ENCODE measurements at regions not wholly inside any gene's neighbourhood (a gene's known extent, or its start where the extent isn't known, plus 50 kb on each side); places are given as distances from the start of the nearest gene placed in this dataset.
A peak's percentile ranks its signal among the peaks of the same experiment; 100 is the strongest.

GRCh38 chr6:3999800-4000661 is 78.9 kb downstream of the FAM217A start:
- H3K4me3 Mint-ChIP-seq, result no peak overlapping the region
- DNase-seq (ENCODE audit: low spot score in 2 of 2), result no peak
- no peaks in the 10 kb centered on the region for H3K9me3 Mint-ChIP-seq
- ATAC-seq (replicated peaks; ENCODE audit: extremely low read depth, poor library complexity, severe bottlenecking), result no peak
- peaks cover 20% of the 10 kb centered on the region for H3K4me1 Mint-ChIP-seq
- H3K27me3 Mint-ChIP-seq, result no peaks in the 10 kb centered on the region
- H3K36me3 Mint-ChIP-seq (ENCODE audit: insufficient read depth), result peaks cover 6% of the 10 kb centered on the region
- no peak overlapping the region for H3K27ac Mint-ChIP-seq (ENCODE audit: low read depth)

DNA sequence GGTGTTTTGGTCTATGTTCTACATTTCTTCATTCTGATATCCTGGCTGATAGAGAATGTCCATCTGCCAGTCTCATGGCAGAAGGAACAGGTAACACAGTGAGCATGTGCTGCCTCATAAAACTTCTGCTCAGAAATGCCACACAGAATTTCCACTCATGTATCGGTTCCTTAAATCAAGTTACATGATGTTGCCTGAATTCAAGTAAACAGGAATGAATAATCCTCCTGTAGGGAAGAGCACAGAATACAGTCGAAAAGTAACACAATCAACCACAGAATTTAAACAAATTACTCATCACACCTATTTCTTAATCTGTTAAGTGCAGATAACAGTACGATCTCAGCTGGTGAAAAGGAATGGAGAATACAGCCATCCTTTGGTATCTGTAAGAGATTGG is 74.7 kb downstream of the FAM217A start:
- Mint-ChIP-seq H3K27ac (ENCODE audit: low read depth) (no peak overlapping the region), H3K9me3 (no peaks in the 10 kb centered on the region), H3K36me3 (ENCODE audit: insufficient read depth) (peaks cover 9% of the 10 kb centered on the region), H3K4me1 (peaks cover 20% of the 10 kb centered on the region), H3K4me3 (no peak overlapping the region), H3K27me3 (no peaks in the 10 kb centered on the region)
- ATAC-seq (replicated peaks; ENCODE audit: extremely low read depth, poor library complexity, severe bottlenecking), result no peak
- no peak for DNase-seq (ENCODE audit: low spot score in 2 of 2)

DNA sequence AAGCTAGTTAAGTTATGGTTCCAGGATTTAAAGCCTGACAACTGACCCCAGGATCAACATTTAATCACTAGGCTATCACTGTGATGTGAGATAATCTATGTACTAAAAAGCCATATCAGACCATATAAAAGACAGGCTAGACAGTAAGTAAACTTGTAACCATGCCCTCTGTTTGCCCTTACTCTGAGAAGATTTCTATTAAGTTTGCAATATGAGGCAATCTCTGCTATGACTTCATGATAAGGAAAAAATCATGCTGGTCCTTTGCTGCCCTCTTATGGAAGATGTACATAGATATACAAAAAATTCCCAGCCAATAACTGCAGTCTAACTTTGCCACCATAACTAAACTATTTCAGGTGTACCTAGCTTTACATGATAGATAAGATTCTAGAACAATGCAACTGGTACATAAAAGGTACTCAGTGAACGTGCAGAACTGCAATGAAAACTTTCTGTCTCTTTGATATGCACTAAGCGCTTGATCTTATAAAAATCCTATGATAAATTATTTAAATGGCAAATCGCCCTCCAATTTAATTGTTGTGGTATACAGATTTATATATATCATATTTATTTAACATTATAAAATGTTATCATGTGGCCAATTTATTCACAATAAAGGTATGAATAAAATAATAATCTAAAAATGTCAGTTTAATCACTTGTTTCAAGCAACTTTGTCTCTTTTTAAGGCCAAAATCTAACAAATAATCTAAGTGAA is 70.5 kb downstream of the FAM217A start:
- Mint-ChIP-seq H3K27me3 (no peaks in the 10 kb centered on the region), H3K4me1 (peaks cover 47% of the 10 kb centered on the region), H3K27ac (ENCODE audit: low read depth) (no peak overlapping the region), H3K9me3 (no peaks in the 10 kb centered on the region), H3K36me3 (ENCODE audit: insufficient read depth) (peaks cover 9% of the 10 kb centered on the region), H3K4me3 (no peak overlapping the region)
- no peak for DNase-seq (ENCODE audit: low spot score in 2 of 2)
- peak; percentile 57 for ATAC-seq (replicated peaks; ENCODE audit: extremely low read depth, poor library complexity, severe bottlenecking)

DNA sequence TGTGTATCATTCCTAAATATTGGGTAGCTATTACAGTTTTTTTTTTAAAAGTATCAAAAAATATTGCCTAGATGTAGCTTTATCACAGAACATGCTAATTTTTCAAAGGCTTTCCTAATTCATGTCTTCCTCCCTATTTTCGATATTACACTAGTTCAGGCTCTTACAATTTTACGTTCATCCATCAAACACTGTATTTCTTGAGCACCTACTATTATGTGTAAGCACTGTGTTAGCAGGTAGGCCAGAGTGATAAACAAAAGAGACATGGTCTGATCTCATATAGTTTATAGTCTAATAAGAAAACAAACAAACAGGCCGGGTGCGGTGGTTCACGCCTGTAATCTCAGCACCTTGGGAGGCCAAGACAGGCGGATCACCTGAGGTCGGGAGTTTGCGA is 69.5 kb downstream of the FAM217A start:
- ATAC-seq (replicated peaks; ENCODE audit: extremely low read depth, poor library complexity, severe bottlenecking), result no peak
- Mint-ChIP-seq H3K4me3 (no peak overlapping the region), H3K4me1 (peaks cover 47% of the 10 kb centered on the region), H3K27ac (ENCODE audit: low read depth) (peak overlapping the region; percentile 63), H3K9me3 (no peaks in the 10 kb centered on the region), H3K36me3 (ENCODE audit: insufficient read depth) (peaks cover 10% of the 10 kb centered on the region), H3K27me3 (no peaks in the 10 kb centered on the region)
- DNase-seq (ENCODE audit: low spot score in 2 of 2), result no peak

- Mint-ChIP-seq H3K4me1 (peaks cover 50% of the 10 kb centered on the region), H3K4me3 (no peak overlapping the region), H3K27ac (ENCODE audit: low read depth) (peak overlapping the region; percentile 63)
These were observed 68.9 kb downstream of the FAM217A start for GRCh38 chr6:4010048-4010447.

GRCh38 chr6:4010689-4011090 is 68.2 kb downstream of the FAM217A start:
- no peaks in the 10 kb centered on the region for H3K9me3 Mint-ChIP-seq
- peaks cover 13% of the 10 kb centered on the region for H3K36me3 Mint-ChIP-seq (ENCODE audit: insufficient read depth)
- no peaks in the 10 kb centered on the region for H3K27me3 Mint-ChIP-seq
- H3K4me1 Mint-ChIP-seq, result peaks cover 56% of the 10 kb centered on the region
- H3K4me3 Mint-ChIP-seq, result peak overlapping the region; percentile 40
- peak overlapping the region; percentile 80 for H3K27ac Mint-ChIP-seq (ENCODE audit: low read depth)
- peak; percentile 83 for ATAC-seq (replicated peaks; ENCODE audit: extremely low read depth, poor library complexity, severe bottlenecking)
- DNase-seq (ENCODE audit: low spot score in 2 of 2), result no peak

More at GRCh38 chr6:4010048-4010447, 68.9 kb downstream of the FAM217A start:
- Mint-ChIP-seq H3K36me3 (ENCODE audit: insufficient read depth) (peaks cover 13% of the 10 kb centered on the region), H3K27me3 (no peaks in the 10 kb centered on the region), H3K9me3 (no peaks in the 10 kb centered on the region)
- no peak for ATAC-seq (replicated peaks; ENCODE audit: extremely low read depth, poor library complexity, severe bottlenecking)
- DNase-seq (ENCODE audit: low spot score in 2 of 2), result no peak

DNA sequence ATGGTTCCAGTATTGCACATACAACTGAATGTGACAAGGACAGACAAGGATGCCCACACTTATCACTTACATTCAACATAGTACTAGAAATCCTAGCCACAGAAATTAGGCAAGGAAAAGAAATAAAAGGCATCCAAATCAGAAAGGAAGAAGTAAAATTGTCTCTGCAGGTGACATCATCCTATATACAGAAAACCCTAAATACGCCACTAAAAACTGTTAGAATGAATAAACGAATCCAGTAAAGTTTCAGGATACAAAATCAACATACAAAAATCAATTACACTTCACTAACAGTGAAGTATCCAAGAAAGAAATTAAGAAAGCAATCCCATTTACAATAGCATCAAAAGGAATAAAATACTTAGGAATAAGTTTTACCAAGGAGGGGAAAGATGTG is 66.1 kb downstream of the FAM217A start:
- ATAC-seq (replicated peaks; ENCODE audit: extremely low read depth, poor library complexity, severe bottlenecking) (no peak), DNase-seq (ENCODE audit: low spot score in 2 of 2) (no peak)
- peaks cover 15% of the 10 kb centered on the region for H3K36me3 Mint-ChIP-seq (ENCODE audit: insufficient read depth)
- no peaks in the 10 kb centered on the region for H3K27me3 Mint-ChIP-seq
- no peak overlapping the region for H3K4me3 Mint-ChIP-seq
- H3K27ac Mint-ChIP-seq (ENCODE audit: low read depth), result peak overlapping the region; percentile 80
- H3K4me1 Mint-ChIP-seq, result peaks cover 70% of the 10 kb centered on the region
- no peaks in the 10 kb centered on the region for H3K9me3 Mint-ChIP-seq

- Mint-ChIP-seq H3K4me3 (peak overlapping the region; percentile 88), H3K27me3 (no peaks in the 10 kb centered on the region), H3K9me3 (no peaks in the 10 kb centered on the region), H3K27ac (ENCODE audit: low read depth) (peak overlapping the region; percentile 95), H3K36me3 (ENCODE audit: insufficient read depth) (peaks cover 37% of the 10 kb centered on the region), H3K4me1 (peaks cover 65% of the 10 kb centered on the region)
- no peak for ATAC-seq (replicated peaks; ENCODE audit: extremely low read depth, poor library complexity, severe bottlenecking)
- no peak for DNase-seq (ENCODE audit: low spot score in 2 of 2)
These were observed 61.7 kb downstream of the FAM217A start for GRCh38 chr6:4017058-4017739.

DNA sequence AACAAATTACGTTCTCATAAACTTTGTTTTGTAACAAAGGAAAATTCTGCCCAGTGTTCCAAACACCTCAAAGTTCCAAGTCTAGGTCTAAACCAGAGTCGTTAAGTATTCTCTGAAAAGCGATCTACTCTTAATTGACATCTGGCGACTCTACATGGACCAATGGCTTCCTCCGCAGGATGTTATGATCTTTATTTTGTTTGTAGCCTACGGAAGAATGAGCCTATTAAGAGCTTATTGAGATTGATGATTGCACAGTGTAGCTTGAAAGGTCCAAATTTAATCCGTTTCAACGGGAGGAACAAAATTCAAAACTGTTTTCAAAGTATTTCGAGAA is 61.1 kb downstream of the FAM217A start:
- Mint-ChIP-seq H3K4me1 (peaks cover 64% of the 10 kb centered on the region), H3K9me3 (no peaks in the 10 kb centered on the region), H3K27ac (ENCODE audit: low read depth) (peak overlapping the region; percentile 95), H3K36me3 (ENCODE audit: insufficient read depth) (peaks cover 39% of the 10 kb centered on the region), H3K4me3 (peak overlapping the region; percentile 88), H3K27me3 (no peaks in the 10 kb centered on the region)
- DNase-seq (ENCODE audit: low spot score in 2 of 2) (no peak), ATAC-seq (replicated peaks; ENCODE audit: extremely low read depth, poor library complexity, severe bottlenecking) (peak; percentile 20)

DNA sequence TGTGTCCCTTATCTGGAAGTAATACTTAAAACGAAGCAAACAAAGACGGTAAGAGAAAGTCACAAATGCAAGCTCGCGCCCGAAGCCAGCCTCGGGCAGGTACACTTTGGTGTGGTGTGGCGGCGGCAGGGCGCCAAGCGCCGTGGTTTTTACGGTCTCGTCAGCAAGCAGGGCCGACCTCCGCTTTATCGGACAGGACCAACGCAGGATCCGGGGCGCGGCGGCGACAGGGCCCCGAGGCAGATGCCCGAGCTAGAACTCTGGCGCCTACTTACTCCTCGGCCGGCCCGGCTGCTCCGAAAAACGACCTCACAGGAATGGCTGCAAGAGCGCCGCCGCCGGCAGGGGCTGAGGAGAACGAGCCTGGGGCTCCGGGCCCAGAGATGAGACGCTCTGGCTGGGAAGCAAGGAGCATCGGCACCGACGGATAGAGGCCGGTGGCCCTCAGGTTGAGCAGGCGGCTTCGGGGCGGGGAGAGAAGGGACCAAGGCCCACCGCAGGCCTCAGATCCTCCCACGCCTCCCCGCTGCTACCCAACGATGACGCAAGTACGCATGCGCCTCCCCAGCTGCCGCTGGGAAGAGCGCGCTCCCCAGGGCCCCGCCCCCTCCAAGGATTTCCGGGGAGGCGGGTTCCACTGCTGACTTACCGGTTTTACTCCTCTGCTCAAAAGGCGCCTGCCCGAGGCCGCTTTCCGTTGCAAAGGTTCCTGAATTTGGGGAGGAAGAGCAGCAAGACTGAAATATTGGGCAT is 60.6 kb downstream of the FAM217A start:
- peak overlapping the region; percentile 95 for H3K27ac Mint-ChIP-seq (ENCODE audit: low read depth)
- no peaks in the 10 kb centered on the region for H3K9me3 Mint-ChIP-seq
- no peaks in the 10 kb centered on the region for H3K27me3 Mint-ChIP-seq
- peaks cover 64% of the 10 kb centered on the region for H3K4me1 Mint-ChIP-seq
- H3K4me3 Mint-ChIP-seq, result peak overlapping the region; percentile 88
- ATAC-seq (replicated peaks; ENCODE audit: extremely low read depth, poor library complexity, severe bottlenecking), result peak; percentile 67
- H3K36me3 Mint-ChIP-seq (ENCODE audit: insufficient read depth), result peaks cover 40% of the 10 kb centered on the region
- DNase-seq (ENCODE audit: low spot score in 2 of 2), result peak; percentile 89 to 91
